Endothelial cell of umbilical vein (primary cell): ENCODE measurements at regions not wholly inside any gene's neighbourhood (a gene's known extent, or its start where the extent isn't known, plus 50 kb on each side); places are given as distances from the start of the nearest gene placed in this dataset.
"Not testable (repeated sequence)": the region's sequence is repeated elsewhere in the genome, so short reads cannot be mapped to it uniquely, and the experiment has no call there.

ENCODE experiments used
- BruUV-seq: library from RNA; stranded (reverse); fragments of 400-500 nt; replicated peaks from 2 replicates; lab custom pipeline; 2021; lab: Mats Ljungman, UMichigan
- CTCF ChIA-PET: fragments of 300-600, 350-600 bp; sonication (Branson Sonifier 250); formaldehyde crosslinking; loops from one replicate; lab custom pipeline; 2021; ENCODE audit warnings: antibody characterized with exemption, inconsistent platforms; lab: Charles Lee
- POLR2A ChIA-PET: fragments of 300-600, 350-600 bp; sonication (Branson Sonifier 250); formaldehyde crosslinking; loops from one replicate; lab custom pipeline; 2021; ENCODE audit warnings: antibody characterized with exemption, inconsistent platforms; lab: Charles Lee
- DNase-seq: peaks from one replicate; pipeline ENCODE4 v3.0.0-alpha.2; 2011; ENCODE audit warnings: low read depth, low spot score
- FAIRE-seq: peaks from 2 replicates; lab custom pipeline; 2011; peaks lifted over from hg19 to GRCh38; lab: Jason Lieb, UNC
- H2AFZ ChIP-seq: 2 replicates; pipeline ENCODE4 v1.6.0; 2012; ENCODE audit warnings: low read depth, low read length, control low read depth, inconsistent platforms
- H3K27ac ChIP-seq: 2 replicates; pipeline ENCODE4 v1.5.1; 2011; ENCODE audit warnings: low read depth, mild to moderate bottlenecking, control low read depth, low read length, moderate library complexity; ENCODE audit not compliant: insufficient read depth
- H3K27me3 ChIP-seq, 2 experiments: 2 replicates each; pipeline versions ENCODE4 v1.6.0 to v1.6.1; 2011; ENCODE audit warnings: low read length in 2 of 2, mixed read lengths in 1 of 2; ENCODE audit not compliant: control insufficient read depth in 2 of 2, insufficient read depth in 2 of 2
- H3K36me3 ChIP-seq, 2 experiments: 2 replicates in 1 of 2; 3 replicates in 1 of 2; pipeline ENCODE4 v1.5.1; 2011; ENCODE audit warnings: low read length in 2 of 2, mild to moderate bottlenecking in 1 of 2, moderate library complexity in 1 of 2; ENCODE audit not compliant: control insufficient read depth in 2 of 2, insufficient read depth in 2 of 2; ENCODE audit errors: extremely low read depth in 1 of 2
- H3K4me1 ChIP-seq: 3 replicates; pipeline ENCODE4 v1.5.1; 2011; ENCODE audit warnings: mild to moderate bottlenecking, low read length; ENCODE audit not compliant: control insufficient read depth, insufficient read depth; ENCODE audit errors: extremely low read depth
- H3K4me2 ChIP-seq: 2 replicates; pipeline ENCODE4 v1.6.1; 2011; ENCODE audit warnings: low read length, control low read depth, mixed read lengths; ENCODE audit not compliant: insufficient read depth
- H3K4me3 ChIP-seq, 3 experiments: fragments of 200-600 bp in 1 of 3; sonication (generic), shearing (Covaris generic) in 1 of 3; replicated peaks in 1 of 3; 2 replicates each; pipeline ENCODE4 v1.5.1; 2011 to 2016; ENCODE audit warnings: control low read depth in 3 of 3, low read length in 3 of 3, mild to moderate bottlenecking in 2 of 3, inconsistent platforms in 1 of 3, low read depth in 1 of 3, moderate library complexity in 1 of 3; ENCODE audit not compliant: insufficient read depth in 1 of 3
- H3K79me2 ChIP-seq: 2 replicates; pipeline ENCODE4 v1.6.0; 2012; ENCODE audit warnings: low read length, inconsistent platforms; ENCODE audit not compliant: control insufficient read depth, insufficient read depth
- H3K9ac ChIP-seq: replicated peaks from 2 replicates; pipeline ENCODE3; 2011; ENCODE audit warnings: low read length, control low read depth; ENCODE audit not compliant: insufficient read depth; ENCODE audit errors: extremely low read depth
- H3K9me1 ChIP-seq: replicated peaks from 3 replicates; pipeline ENCODE4 v1.6.0; 2011; ENCODE audit warnings: mild to moderate bottlenecking, low read length; ENCODE audit not compliant: control insufficient read depth, insufficient read depth; ENCODE audit errors: extremely low read depth
- H3K9me3 ChIP-seq: replicated peaks from 2 replicates; pipeline ENCODE4 v1.5.1; 2012; ENCODE audit warnings: low read length, inconsistent platforms; ENCODE audit not compliant: control insufficient read depth, insufficient read depth
- H4K20me1 ChIP-seq: replicated peaks from 2 replicates; pipeline ENCODE3; 2011; ENCODE audit warnings: mild to moderate bottlenecking, low read length; ENCODE audit not compliant: control insufficient read depth, insufficient read depth; ENCODE audit errors: extremely low read depth
- CTCF ChIP-seq, 2 donors: IDR thresholded peaks; 1 replicate in 1 of 2; 2 replicates in 1 of 2; pipeline ENCODE4 v1.5.1; 2011; ENCODE audit warnings: low read length in 2 of 2, mild to moderate bottlenecking in 2 of 2, moderate library complexity in 2 of 2, control low read depth in 1 of 2, inconsistent platforms in 1 of 2, low read depth in 1 of 2; ENCODE audit not compliant: insufficient read depth in 1 of 2; ENCODE audit errors: extremely low read depth in 1 of 2
- EZH2 ChIP-seq: IDR thresholded peaks from 2 replicates; pipeline ENCODE4 v1.6.1; 2012; ENCODE audit warnings: borderline replicate concordance, low read depth, mild to moderate bottlenecking, moderate library complexity, low read length, inconsistent platforms; ENCODE audit not compliant: severe bottlenecking
- FOS ChIP-seq: IDR thresholded peaks from 2 replicates; pipeline ENCODE4 v1.6.1; 2011; ENCODE audit warnings: mild to moderate bottlenecking, low read length, moderate library complexity, borderline replicate concordance; ENCODE audit not compliant: insufficient read depth
- GATA2 ChIP-seq: IDR thresholded peaks from 2 replicates; pipeline ENCODE4 v1.7.0; 2011; ENCODE audit warnings: low read depth, mild to moderate bottlenecking, moderate library complexity, mixed read lengths, low read length; ENCODE audit not compliant: insufficient read length, insufficient read depth
- JUN ChIP-seq: IDR thresholded peaks from 2 replicates; pipeline ENCODE4 v1.6.1; 2011; ENCODE audit warnings: borderline replicate concordance, low read depth; ENCODE audit not compliant: insufficient read length, insufficient read depth
- MAX ChIP-seq: IDR thresholded peaks from 2 replicates; pipeline ENCODE4 v1.6.1; 2011; ENCODE audit not compliant: insufficient read depth, insufficient read length
- MYC ChIP-seq: IDR thresholded peaks from one replicate; pipeline ENCODE4 v1.6.1; 2011; ENCODE audit warnings: mild to moderate bottlenecking, low read depth, low read length
- POLR2A ChIP-seq: IDR thresholded peaks from 2 replicates; pipeline ENCODE4 v1.6.1; 2012; ENCODE audit warnings: low read depth, mild to moderate bottlenecking, control low read depth, low read length
- POLR2AphosphoS5 ChIP-seq: IDR thresholded peaks from 2 replicates; pipeline ENCODE4 v1.6.1; 2012; ENCODE audit warnings: low read depth, mild to moderate bottlenecking, control low read depth, low read length, moderate library complexity; ENCODE audit not compliant: insufficient read depth
- dilution Hi-C: fragments of 300-500 bp; cut with MboI; formaldehyde crosslinking; loops from one replicate; pipeline ENCODE4 v1.15.0; 2019; ENCODE audit warnings: low sequenced_read_pairs; ENCODE audit not compliant: extremely low pct_ligation_motif_present
- intact Hi-C: fragments of 100-400 bp; cut with micrococcal nuclease; formaldehyde crosslinking; loops from one replicate; pipeline ENCODE4 v1.10.0; 2022

DNA sequence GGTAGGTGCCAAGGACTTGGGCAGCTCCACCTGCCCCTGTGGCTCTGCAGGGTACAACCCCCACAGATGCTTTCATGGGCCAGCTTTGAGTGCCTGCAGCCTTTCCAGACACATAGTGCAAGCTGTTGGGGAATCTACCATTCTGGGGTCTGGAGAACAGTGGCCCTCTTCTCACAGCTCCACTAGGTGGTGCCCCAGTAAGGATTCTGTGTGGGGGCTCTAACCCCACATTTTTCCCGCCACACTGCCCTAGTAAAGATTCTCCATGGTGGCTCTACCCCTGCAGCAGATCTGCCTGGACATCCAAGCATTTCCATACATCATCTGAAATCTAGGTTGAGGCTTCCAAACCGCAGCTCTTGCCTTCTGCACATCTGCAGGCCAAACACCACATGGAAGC lies 149.7 kb upstream of the FNDC3A start:
- Histone ChIP-seq H3K4me1 (no peaks in the 10 kb centered on the region), H3K4me3 (no peak overlapping the region), H3K9me3 (no peaks in the 10 kb centered on the region), H3K36me3 (no peaks in the 10 kb centered on the region), H3K4me2 (no peak overlapping the region), H3K79me2 (no peaks in the 10 kb centered on the region), H4K20me1 (no peaks in the 10 kb centered on the region), H3K9ac (no peak overlapping the region), H3K27me3 (no peaks in the 10 kb centered on the region), H3K9me1 (no peaks in the 10 kb centered on the region), H3K27ac (no peak overlapping the region), H2AFZ (no peak overlapping the region)
- dilution Hi-C loops: no loop called here
- ChIA-PET CTCF (interaction anchor here (0.6 kb wide), 2 partner anchors 284 to 463 kb away, joined by 3 read pairs; no protein-coding TSS in a partner anchor), POLR2A (no interaction called here)
- FAIRE-seq (peak; percentile 18), DNase-seq (no peak)
- intact Hi-C loops: no loop called here
- no TSS peak for BruUV-seq
- no peak for TF ChIP-seq GATA2
- no peak for TF ChIP-seq FOS
- no peak for TF ChIP-seq CTCF (IDR thresholded peaks at IDR 0.05; ENCODE audit: extremely low read depth in 1 of 2, insufficient read depth in 1 of 2, low read depth in 1 of 2, low read length in 2 of 2)
- no peak for TF ChIP-seq JUN
- TF ChIP-seq POLR2A: no peak
- TF ChIP-seq EZH2: no peak
- no peak for TF ChIP-seq POLR2AphosphoS5
- no peak for TF ChIP-seq MAX
- no peak for TF ChIP-seq MYC

- intact Hi-C loops, POLR2A ChIA-PET: not testable (repeated sequence)
- peak; percentile 28 for FAIRE-seq
These were observed 148.7 kb upstream of the FNDC3A start for GRCh38 chr13:48826922-48827454.

More at GRCh38 chr13:48826922-48827454, 148.7 kb upstream of the FNDC3A start:
- H3K9ac ChIP-seq, BruUV-seq, CTCF ChIA-PET, H4K20me1 ChIP-seq, dilution Hi-C loops, H3K27ac ChIP-seq, H3K4me3 ChIP-seq, H3K9me3 ChIP-seq, H3K4me1 ChIP-seq, H3K4me2 ChIP-seq, H3K36me3 ChIP-seq, H3K9me1 ChIP-seq, H3K27me3 ChIP-seq, DNase-seq, H3K79me2 ChIP-seq, H2AFZ ChIP-seq: not testable (repeated sequence)
